Liver (tissue), 8 donors: ENCODE measurements at regions not wholly inside any gene's neighbourhood (a gene's known extent, or its start where the extent isn't known, plus 50 kb on each side); places are given as distances from the start of the nearest gene placed in this dataset.
"Not testable (repeated sequence)": the region's sequence is repeated elsewhere in the genome, so short reads cannot be mapped to it uniquely, and the experiment has no call there.

Experiments
- DNase-seq: peaks from one replicate; pipeline ENCODE4 v3.0.0-alpha.2; 2017; ENCODE audit warnings: low spot score
- H3K27ac ChIP-seq, 2 donors: one replicate each; pipeline ENCODE4 v1.7.0; 2013; ENCODE audit warnings: inconsistent platforms in 2 of 2, low read length in 2 of 2, control low read depth in 1 of 2, low read depth in 1 of 2, mild to moderate bottlenecking in 1 of 2
- H3K27me3 ChIP-seq, 4 donors: one replicate each; pipeline versions ENCODE4 v1.6.1 to v1.7.0; 2013; ENCODE audit warnings: low read length in 3 of 4, inconsistent platforms in 1 of 4, mild to moderate bottlenecking in 1 of 4, moderate library complexity in 1 of 4; ENCODE audit not compliant: control insufficient read depth in 4 of 4, insufficient read depth in 4 of 4
- H3K36me3 ChIP-seq, 4 donors: one replicate each; pipeline versions ENCODE4 v1.6.1 to v1.7.0; 2013; ENCODE audit warnings: low read length in 3 of 4, mild to moderate bottlenecking in 3 of 4, low read depth in 1 of 4, moderate library complexity in 1 of 4; ENCODE audit not compliant: control insufficient read depth in 4 of 4, insufficient read depth in 3 of 4
- H3K4me1 ChIP-seq, 4 donors: one replicate each; pipeline versions ENCODE4 v1.6.1 to v1.7.0; 2013; ENCODE audit warnings: low read length in 3 of 4, mild to moderate bottlenecking in 3 of 4, moderate library complexity in 1 of 4; ENCODE audit not compliant: control insufficient read depth in 4 of 4, insufficient read depth in 4 of 4
- H3K4me3 ChIP-seq, 3 donors: one replicate each; pipeline versions ENCODE4 v1.6.1 to v1.7.0; 2013; ENCODE audit warnings: low read length in 3 of 3, control low read depth in 1 of 3, low read depth in 1 of 3, mild to moderate bottlenecking in 1 of 3
- H3K9ac ChIP-seq, 2 donors: one replicate each; pipeline ENCODE4 v1.7.0; 2013; ENCODE audit warnings: low read length in 2 of 2, mild to moderate bottlenecking in 2 of 2, moderate library complexity in 2 of 2, control low read depth in 1 of 2, low read depth in 1 of 2
- H3K9me3 ChIP-seq, 4 donors: one replicate each; pipeline versions ENCODE4 v1.6.1 to v1.7.0; 2013; ENCODE audit warnings: low read length in 3 of 4; ENCODE audit not compliant: control insufficient read depth in 4 of 4
- EGR1 ChIP-seq, 2 donors: IDR thresholded peaks; 2 replicates each; pipeline ENCODE4 v1.6.1; 2016 to 2018; ENCODE audit warnings: antibody characterized with exemption in 2 of 2, low read depth in 2 of 2
- FOXA2 ChIP-seq: IDR thresholded peaks from 2 replicates; pipeline ENCODE4 v1.6.1; 2016; ENCODE audit warnings: antibody characterized with exemption
- HNF4G ChIP-seq: IDR thresholded peaks from 2 replicates; pipeline ENCODE4 v1.6.1; 2016; ENCODE audit warnings: antibody characterized with exemption
- JUND ChIP-seq, 2 donors: IDR thresholded peaks; 2 replicates each; pipeline ENCODE4 v1.6.1; 2016; ENCODE audit warnings: antibody characterized with exemption in 2 of 2
- NR2F2 ChIP-seq: IDR thresholded peaks from 2 replicates; pipeline ENCODE4 v1.6.1; 2016; ENCODE audit warnings: antibody characterized with exemption
- RAD21 ChIP-seq, 2 donors: IDR thresholded peaks; 2 replicates each; pipeline ENCODE4 v1.6.1; 2016; ENCODE audit warnings: antibody characterized with exemption in 2 of 2, mild to moderate bottlenecking in 2 of 2
- SP1 ChIP-seq: IDR thresholded peaks from 2 replicates; pipeline ENCODE4 v1.6.1; 2018; ENCODE audit warnings: antibody characterized with exemption, mild to moderate bottlenecking
- TAF1 ChIP-seq: conservative IDR thresholded peaks from 2 replicates; pipeline ENCODE4 v1.6.1; 2016; ENCODE audit warnings: antibody characterized with exemption, mild to moderate bottlenecking
- WGBS: extraction: QIAGEN DNeasy Blood & Tissue Kit; methylation state at CpG from one replicate; pipeline ENCODE4 v1.1.7; 2013; 5-methylcytosine and 5-hydroxymethylcytosine counted together
- TF ChIP-seq, protein P1 (sequence below): IDR thresholded peaks from 2 replicates; pipeline ENCODE4 v1.6.1; 2016; ENCODE audit warnings: antibody characterized with exemption
- TF ChIP-seq, protein P2 (sequence below): fragments of 150-350 bp; IDR thresholded peaks from 2 replicates; pipeline ENCODE4 v1.5.1; 2017; ENCODE audit warnings: improper control_type of control experiment, low read depth, low read length; ENCODE audit not compliant: missing input control
- TF ChIP-seq, protein P3 (sequence below): IDR thresholded peaks from 2 replicates; pipeline ENCODE4 v1.6.1; 2016; ENCODE audit warnings: antibody characterized with exemption
- donor health status: healthy.
- donor health status: healthy.
- donor health status: healthy.
- donor health status: healthy.
- donor health status: healthy.

DNA sequence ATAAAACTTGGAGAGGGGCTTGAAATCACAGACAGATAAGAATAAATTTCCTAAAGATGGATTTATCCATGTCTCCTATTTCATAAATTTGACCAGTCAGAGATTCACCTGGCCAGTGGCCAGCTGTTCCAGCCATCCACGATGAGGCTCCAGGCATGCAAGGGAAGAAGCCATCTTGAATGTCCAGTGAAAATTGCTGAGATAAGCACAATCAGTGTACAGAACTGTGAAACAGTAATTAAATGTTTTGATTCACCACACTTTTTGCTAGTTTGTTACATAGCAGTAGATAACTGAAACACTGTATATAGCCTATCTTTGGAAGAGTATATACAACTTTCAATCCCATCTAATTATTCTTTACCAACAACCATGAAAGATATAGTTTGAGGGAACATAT, 163.5 kb downstream of the HINT1 start:
- Histone ChIP-seq H3K27ac (no peak overlapping the region), H3K4me3 (no peak overlapping the region), H3K9ac (no peak overlapping the region), H3K36me3 (no peaks in the 10 kb centered on the region), H3K4me1 (no peaks in the 10 kb centered on the region), H3K27me3 (peaks cover 0 to 6% (median 0%) of the 10 kb centered on the region in 4 donors), H3K9me3 (no peaks in the 10 kb centered on the region)
- no peak for DNase-seq
- TF ChIP-seq EGR1 (IDR thresholded peaks at IDR 0.05; ENCODE audit: low read depth in 2 of 2) (no peak), RAD21 (IDR thresholded peaks at IDR 0.05) (no peak)
- WGBS: 57% methylated on average over 1 of the region's 1 CpG

DNA sequence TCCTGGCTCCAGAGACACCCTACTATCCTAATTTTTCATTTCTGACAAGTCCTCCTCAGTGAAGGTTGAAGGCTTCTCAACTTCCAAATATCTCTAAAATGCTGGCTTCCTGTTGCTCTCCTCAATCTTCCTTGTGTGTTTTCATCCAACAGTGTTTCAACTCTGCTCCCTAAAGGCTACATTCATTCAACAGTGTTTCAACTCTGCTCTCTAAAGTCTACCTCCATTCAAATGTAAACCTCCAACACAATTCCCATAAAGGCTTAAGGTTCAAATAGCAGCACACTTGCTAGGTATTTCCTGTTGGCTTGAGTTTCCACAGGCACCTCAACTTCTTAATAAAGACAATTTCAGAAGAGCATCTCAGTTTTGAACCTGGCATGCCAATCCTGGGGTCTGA, 164.8 kb downstream of the HINT1 start:
- H3K36me3 ChIP-seq: no peaks in the 10 kb centered on the region
- H3K27me3 ChIP-seq: no peaks in the 10 kb centered on the region
- no peak overlapping the region for H3K4me3 ChIP-seq
- no peak for DNase-seq
- no peaks in the 10 kb centered on the region for H3K4me1 ChIP-seq
- no peak overlapping the region for H3K27ac ChIP-seq
- no peak overlapping the region for H3K9ac ChIP-seq
- H3K9me3 ChIP-seq: no peaks in the 10 kb centered on the region
- TF ChIP-seq, protein P1, sequence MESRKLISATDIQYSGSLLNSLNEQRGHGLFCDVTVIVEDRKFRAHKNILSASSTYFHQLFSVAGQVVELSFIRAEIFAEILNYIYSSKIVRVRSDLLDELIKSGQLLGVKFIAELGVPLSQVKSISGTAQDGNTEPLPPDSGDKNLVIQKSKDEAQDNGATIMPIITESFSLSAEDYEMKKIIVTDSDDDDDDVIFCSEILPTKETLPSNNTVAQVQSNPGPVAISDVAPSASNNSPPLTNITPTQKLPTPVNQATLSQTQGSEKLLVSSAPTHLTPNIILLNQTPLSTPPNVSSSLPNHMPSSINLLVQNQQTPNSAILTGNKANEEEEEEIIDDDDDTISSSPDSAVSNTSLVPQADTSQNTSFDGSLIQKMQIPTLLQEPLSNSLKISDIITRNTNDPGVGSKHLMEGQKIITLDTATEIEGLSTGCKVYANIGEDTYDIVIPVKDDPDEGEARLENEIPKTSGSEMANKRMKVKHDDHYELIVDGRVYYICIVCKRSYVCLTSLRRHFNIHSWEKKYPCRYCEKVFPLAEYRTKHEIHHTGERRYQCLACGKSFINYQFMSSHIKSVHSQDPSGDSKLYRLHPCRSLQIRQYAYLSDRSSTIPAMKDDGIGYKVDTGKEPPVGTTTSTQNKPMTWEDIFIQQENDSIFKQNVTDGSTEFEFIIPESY: no peak
- TF ChIP-seq RAD21 (IDR thresholded peaks at IDR 0.05) (no peak), JUND (IDR thresholded peaks at IDR 0.05) (no peak), HNF4G (no peak), TAF1 (no peak), SP1 (no peak), FOXA2 (no peak)

DNA sequence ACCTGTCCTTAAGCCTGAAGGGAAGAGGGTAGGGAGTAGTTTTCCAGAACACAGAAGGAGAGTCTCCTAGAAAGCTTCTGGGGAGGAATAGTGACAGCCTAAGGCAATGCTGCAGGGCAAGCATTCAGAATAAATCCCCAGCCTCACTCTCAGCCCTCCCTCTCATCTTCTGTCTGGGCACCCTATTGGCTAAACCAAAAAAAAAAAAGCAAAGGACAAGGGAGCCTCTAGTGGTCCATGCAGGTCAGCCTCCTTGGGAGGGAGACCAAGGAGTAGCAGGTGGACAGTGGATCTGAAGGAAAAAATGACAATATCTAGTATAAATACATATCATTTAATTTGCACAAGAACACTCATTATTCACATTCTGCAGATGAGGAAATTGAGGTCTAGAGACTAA, 168.3 kb downstream of the HINT1 start:
- H3K4me1 ChIP-seq, H3K9me3 ChIP-seq, H3K27ac ChIP-seq, H3K4me3 ChIP-seq, H3K36me3 ChIP-seq, H3K27me3 ChIP-seq, H3K9ac ChIP-seq, DNase-seq: not testable (repeated sequence)

DNA sequence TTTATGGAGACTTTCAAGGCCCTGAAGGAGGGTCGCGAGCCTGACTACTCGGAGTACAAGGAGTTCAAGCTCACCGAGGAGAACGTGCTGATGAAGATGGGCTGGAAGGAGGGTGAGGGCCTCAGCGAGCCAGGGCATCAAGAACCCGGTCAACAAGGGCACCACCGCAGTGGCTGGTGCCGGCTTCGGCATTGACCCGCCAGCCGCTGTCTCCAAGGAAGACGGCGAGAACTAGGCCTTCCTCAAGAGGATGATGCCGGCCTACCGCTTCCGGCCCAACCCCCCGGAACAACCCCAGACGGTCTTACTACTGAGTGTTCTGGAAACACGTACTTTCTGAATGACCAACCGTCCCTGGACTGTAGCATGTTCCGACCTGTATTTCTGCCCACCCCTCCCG, 169.2 kb downstream of the HINT1 start:
- TF ChIP-seq, protein P2, sequence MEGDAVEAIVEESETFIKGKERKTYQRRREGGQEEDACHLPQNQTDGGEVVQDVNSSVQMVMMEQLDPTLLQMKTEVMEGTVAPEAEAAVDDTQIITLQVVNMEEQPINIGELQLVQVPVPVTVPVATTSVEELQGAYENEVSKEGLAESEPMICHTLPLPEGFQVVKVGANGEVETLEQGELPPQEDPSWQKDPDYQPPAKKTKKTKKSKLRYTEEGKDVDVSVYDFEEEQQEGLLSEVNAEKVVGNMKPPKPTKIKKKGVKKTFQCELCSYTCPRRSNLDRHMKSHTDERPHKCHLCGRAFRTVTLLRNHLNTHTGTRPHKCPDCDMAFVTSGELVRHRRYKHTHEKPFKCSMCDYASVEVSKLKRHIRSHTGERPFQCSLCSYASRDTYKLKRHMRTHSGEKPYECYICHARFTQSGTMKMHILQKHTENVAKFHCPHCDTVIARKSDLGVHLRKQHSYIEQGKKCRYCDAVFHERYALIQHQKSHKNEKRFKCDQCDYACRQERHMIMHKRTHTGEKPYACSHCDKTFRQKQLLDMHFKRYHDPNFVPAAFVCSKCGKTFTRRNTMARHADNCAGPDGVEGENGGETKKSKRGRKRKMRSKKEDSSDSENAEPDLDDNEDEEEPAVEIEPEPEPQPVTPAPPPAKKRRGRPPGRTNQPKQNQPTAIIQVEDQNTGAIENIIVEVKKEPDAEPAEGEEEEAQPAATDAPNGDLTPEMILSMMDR: no peak
- no peak for TF ChIP-seq NR2F2
- no peak for TF ChIP-seq JUND (IDR thresholded peaks at IDR 0.05)
- no peak for TF ChIP-seq TAF1
- TF ChIP-seq, protein P3, sequence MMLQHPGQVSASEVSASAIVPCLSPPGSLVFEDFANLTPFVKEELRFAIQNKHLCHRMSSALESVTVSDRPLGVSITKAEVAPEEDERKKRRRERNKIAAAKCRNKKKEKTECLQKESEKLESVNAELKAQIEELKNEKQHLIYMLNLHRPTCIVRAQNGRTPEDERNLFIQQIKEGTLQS: no peak
- no peak for TF ChIP-seq SP1
- TF ChIP-seq EGR1 (IDR thresholded peaks at IDR 0.05; ENCODE audit: low read depth in 2 of 2): no peak
- TF ChIP-seq, protein P1: no peak
- no peaks in the 10 kb centered on the region for H3K9me3 ChIP-seq
- no peak for DNase-seq
- H3K4me1 ChIP-seq: no peaks in the 10 kb centered on the region
- H3K27ac ChIP-seq: no peak overlapping the region
- no peaks in the 10 kb centered on the region for H3K27me3 ChIP-seq
- H3K4me3 ChIP-seq: no peak overlapping the region
- no peak overlapping the region for H3K9ac ChIP-seq
- H3K36me3 ChIP-seq: no peaks in the 10 kb centered on the region
- 94% methylated on average over 23 of the region's 23 CpGs for WGBS
